HCT116 (cell line): ENCODE measurements at regions not wholly inside any gene's neighbourhood (a gene's known extent, or its start where the extent isn't known, plus 50 kb on each side); places are given as distances from the start of the nearest gene placed in this dataset.

Experiments used
- ATAC-seq: fragments of 200-7000 bp; cut with Tn5 transposase; 2 replicates; pipeline ENCODE4 v1.9.1; 2020; ENCODE audit warnings: mild to moderate bottlenecking, moderate library complexity
- BruUV-seq: library from RNA; stranded (reverse); fragments of 400-500 nt; replicated peaks from 2 replicates; lab custom pipeline; 2021; lab: Mats Ljungman, UMichigan
- CTCF ChIA-PET: fragments of 300-600 bp; sonication (Branson Sonifier 250); formaldehyde crosslinking; loops from one replicate; lab custom pipeline; 2021; ENCODE audit warnings: antibody characterized with exemption; lab: Charles Lee
- POLR2A ChIA-PET: fragments of 300-600, 350-600 bp; sonication (Branson Sonifier 250); formaldehyde crosslinking; loops from one replicate; lab custom pipeline; 2021; ENCODE audit warnings: antibody characterized with exemption; lab: Charles Lee
- RAD21 ChIA-PET, 2 experiments: fragments of 300-600 bp; sonication (Branson Sonifier 250); formaldehyde crosslinking; loops; one replicate each; lab custom pipeline; 2023; ENCODE audit warnings: low total read pairs in 2 of 2; ENCODE audit not compliant: uncharacterized antibody in 2 of 2, unreplicated experiment in 2 of 2, low non-redundant PET in 1 of 2; lab: Charles Lee
- DNase-seq: peaks from one replicate; pipeline ENCODE4 v3.0.0-alpha.2; 2010; ENCODE audit warnings: low read depth, low spot score
- H2AFZ ChIP-seq: fragments of 200-600 bp; shearing (Covaris generic), sonication (generic); 2 replicates; pipeline ENCODE4 v1.6.1; 2017; ENCODE audit warnings: low read depth, mixed run types, mixed read lengths, antibody characterized with exemption, low read length; ENCODE audit not compliant: poor library complexity, severe bottlenecking
- H3K27ac ChIP-seq: 2 replicates; pipeline ENCODE4 v1.5.1; 2012; ENCODE audit warnings: low read depth, low read length
- H3K27me3 ChIP-seq: fragments of 200-600 bp; sonication (generic); 2 replicates; pipeline ENCODE4 v1.6.1; 2016; ENCODE audit warnings: mixed run types, low read length, mixed read lengths; ENCODE audit not compliant: insufficient read depth
- H3K36me3 ChIP-seq, 2 experiments: fragments of 200-500 bp in 1 of 2; fragments of 200-600 bp in 1 of 2; sonication (Bioruptor generic) in 1 of 2; sonication (generic) in 1 of 2; 2 replicates each; pipeline versions ENCODE4 v1.5.1 to v1.6.1; 2014 to 2016; ENCODE audit warnings: low read length in 2 of 2, inconsistent platforms in 1 of 2, mixed read lengths in 1 of 2, mixed run types in 1 of 2; ENCODE audit not compliant: insufficient read depth in 2 of 2, control insufficient read depth in 1 of 2
- H3K4me1 ChIP-seq, 2 experiments: fragments of 200-600 bp in 1 of 2; sonication (generic) in 1 of 2; 2 replicates each; pipeline versions ENCODE4 v1.5.1 to v1.6.1; 2012 to 2017; ENCODE audit warnings: low read length in 2 of 2, inconsistent platforms in 1 of 2, mild to moderate bottlenecking in 1 of 2, mixed read lengths in 1 of 2, mixed run types in 1 of 2, moderate library complexity in 1 of 2; ENCODE audit not compliant: insufficient read depth in 2 of 2, control insufficient read depth in 1 of 2
- H3K4me2 ChIP-seq: fragments of 200-600 bp; sonication (generic); 2 replicates; pipeline ENCODE4 v1.6.1; 2017; ENCODE audit warnings: mixed run types, low read length, mixed read lengths
- H3K4me3 ChIP-seq, 2 experiments: fragments of 200-600 bp in 1 of 2; sonication (generic) in 1 of 2; replicated peaks in 1 of 2; 2 replicates each; pipeline ENCODE4 v1.5.1; 2011 to 2016; ENCODE audit warnings: low read length in 2 of 2, control low read depth in 1 of 2, low read depth in 1 of 2, mild to moderate bottlenecking in 1 of 2, mixed read lengths in 1 of 2, mixed run types in 1 of 2
- H3K79me2 ChIP-seq: fragments of 200-600 bp; sonication (generic); 2 replicates; pipeline ENCODE4 v1.6.1; 2017; ENCODE audit warnings: mild to moderate bottlenecking, mixed run types, low read length, moderate library complexity, mixed read lengths; ENCODE audit not compliant: insufficient read depth
- H3K9ac ChIP-seq: fragments of 200-600 bp; sonication (generic); 2 replicates; pipeline ENCODE4 v1.6.1; 2016; ENCODE audit warnings: low read length, mixed read lengths
- H3K9me2 ChIP-seq: fragments of 200-600 bp; sonication (generic), shearing (Covaris generic); 2 replicates; pipeline ENCODE4 v1.6.1; 2017; ENCODE audit warnings: mixed run types, mild to moderate bottlenecking, moderate library complexity; ENCODE audit not compliant: insufficient read depth
- H3K9me3 ChIP-seq, 2 experiments: fragments of 200-500 bp in 1 of 2; fragments of 200-600 bp in 1 of 2; sonication (Bioruptor generic) in 1 of 2; sonication (generic) in 1 of 2; 2 replicates each; pipeline ENCODE4 v1.6.1; 2014 to 2017; ENCODE audit warnings: low read length in 2 of 2, mixed read lengths in 2 of 2, inconsistent platforms in 1 of 2, low read depth in 1 of 2, mild to moderate bottlenecking in 1 of 2, mixed run types in 1 of 2, moderate library complexity in 1 of 2; ENCODE audit not compliant: control insufficient read depth in 1 of 2, insufficient read depth in 1 of 2
- H4K20me1 ChIP-seq: fragments of 200-600 bp; sonication (generic), shearing (Covaris generic); 2 replicates; pipeline ENCODE4 v1.6.1; 2017; ENCODE audit warnings: mixed run types, mild to moderate bottlenecking, moderate library complexity; ENCODE audit not compliant: insufficient read depth
- ATF3 ChIP-seq: IDR thresholded peaks from 2 replicates; pipeline ENCODE4 v1.6.1; 2012
- CBX3 ChIP-seq: IDR thresholded peaks from 2 replicates; pipeline ENCODE4 v1.6.1; 2012; ENCODE audit warnings: low read depth
- CEBPB ChIP-seq: IDR thresholded peaks from 2 replicates; pipeline ENCODE4 v1.6.1; 2012; ENCODE audit warnings: low read depth
- CTCF ChIP-seq, 3 experiments: fragments of 200-600 bp in 1 of 3; sonication (generic) in 1 of 3; IDR thresholded peaks in 2 of 3; conservative IDR thresholded peaks in 1 of 3; 2 replicates each; pipeline ENCODE4 v1.5.1; 2012 to 2017; ENCODE audit warnings: low read depth in 2 of 3, low read length in 2 of 3, antibody characterized with exemption in 1 of 3, borderline replicate concordance in 1 of 3, control low read depth in 1 of 3, mild to moderate bottlenecking in 1 of 3, mixed read lengths in 1 of 3, mixed run types in 1 of 3, moderate library complexity in 1 of 3; ENCODE audit not compliant: insufficient read depth in 1 of 3
- EGR1 ChIP-seq: IDR thresholded peaks from 2 replicates; pipeline ENCODE4 v1.6.1; 2012; ENCODE audit warnings: low read depth
- ELF1 ChIP-seq: IDR thresholded peaks from 2 replicates; pipeline ENCODE4 v1.6.1; 2012; ENCODE audit warnings: low read depth, borderline replicate concordance
- EZH2 ChIP-seq: fragments of 200-600 bp; sonication (generic); IDR thresholded peaks from 2 replicates; pipeline ENCODE4 v1.6.1; 2017; ENCODE audit warnings: antibody characterized with exemption, mixed run types
- JUND ChIP-seq: IDR thresholded peaks from 2 replicates; pipeline ENCODE4 v1.6.1; 2012
- MAX ChIP-seq: IDR thresholded peaks from 2 replicates; pipeline ENCODE4 v1.6.1; 2012
- POLR2A ChIP-seq: IDR thresholded peaks from 2 replicates; pipeline ENCODE4 v1.7.0; 2011; ENCODE audit warnings: borderline replicate concordance; ENCODE audit not compliant: insufficient read depth, insufficient read length; ENCODE audit errors: extremely low read depth
- POLR2AphosphoS5 ChIP-seq: IDR thresholded peaks from 2 replicates; pipeline ENCODE4 v1.6.1; 2011; ENCODE audit warnings: mild to moderate bottlenecking, low read depth, low read length, moderate library complexity
- RAD21 ChIP-seq: IDR thresholded peaks from 2 replicates; pipeline ENCODE4 v1.6.1; 2012; ENCODE audit warnings: low read depth, mild to moderate bottlenecking
- SP1 ChIP-seq: IDR thresholded peaks from 2 replicates; pipeline ENCODE4 v1.6.1; 2012; ENCODE audit warnings: low read depth
- TCF7L2 ChIP-seq: IDR thresholded peaks from 2 replicates; pipeline ENCODE4 v1.7.0; 2011; ENCODE audit warnings: borderline replicate concordance, inconsistent platforms; ENCODE audit not compliant: insufficient read depth, insufficient read length; ENCODE audit errors: extremely low read depth
- ZFX ChIP-seq: fragments of 450-650 bp; IDR thresholded peaks from 2 replicates; pipeline ENCODE4 v1.6.1; 2017
- ZNF274 ChIP-seq: fragments of 200-500 bp; sonication (Bioruptor generic); IDR thresholded peaks from 2 replicates; pipeline ENCODE4 v1.6.1; 2014; ENCODE audit warnings: mild to moderate bottlenecking, low read depth, low read length, inconsistent platforms
- intact Hi-C: fragments of 100-400 bp; cut with micrococcal nuclease; formaldehyde crosslinking; loops from 2 replicates; pipeline ENCODE4 v1.10.0; 2022
- TF ChIP-seq, protein P1 (sequence below): IDR thresholded peaks from 2 replicates; pipeline ENCODE4 v1.6.1; 2011; ENCODE audit warnings: mild to moderate bottlenecking, low read length, moderate library complexity; ENCODE audit not compliant: insufficient replicate concordance; ENCODE audit errors: extremely low read depth
- TF ChIP-seq, protein P2 (sequence below): IDR thresholded peaks from 2 replicates; pipeline ENCODE4 v1.6.1; 2012; ENCODE audit warnings: low read depth

DNA sequence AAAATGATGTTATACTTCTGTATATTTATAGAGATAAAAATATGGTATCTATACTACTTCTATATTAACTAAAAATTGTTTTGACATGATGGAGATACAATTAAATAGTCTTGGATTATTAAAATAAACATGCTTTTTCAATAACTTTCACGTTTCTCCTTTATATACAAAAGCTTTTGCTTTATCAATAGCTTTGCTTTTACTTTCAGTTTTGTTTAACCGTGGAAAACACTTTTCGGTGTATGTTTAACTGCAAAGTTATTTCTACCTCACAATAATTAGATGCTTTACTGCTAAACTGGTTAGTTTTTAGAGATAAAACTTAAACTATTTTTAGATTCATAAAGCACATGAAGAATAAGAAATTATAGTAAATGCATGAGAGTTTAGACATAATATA, 432.1 kb upstream of the PCDH15 start:
- no peaks in the 10 kb centered on the region for H4K20me1 ChIP-seq
- ATAC-seq: no peak
- no peak overlapping the region for H3K4me3 ChIP-seq
- no peaks in the 10 kb centered on the region for H3K4me1 ChIP-seq
- ChIA-PET POLR2A (no interaction called here), RAD21 (no interaction called here), CTCF (no interaction called here)
- no peak overlapping the region for H3K4me2 ChIP-seq
- DNase-seq: no peak
- no peak for TF ChIP-seq EZH2
- TF ChIP-seq SP1: no peak
- TF ChIP-seq, protein P1, sequence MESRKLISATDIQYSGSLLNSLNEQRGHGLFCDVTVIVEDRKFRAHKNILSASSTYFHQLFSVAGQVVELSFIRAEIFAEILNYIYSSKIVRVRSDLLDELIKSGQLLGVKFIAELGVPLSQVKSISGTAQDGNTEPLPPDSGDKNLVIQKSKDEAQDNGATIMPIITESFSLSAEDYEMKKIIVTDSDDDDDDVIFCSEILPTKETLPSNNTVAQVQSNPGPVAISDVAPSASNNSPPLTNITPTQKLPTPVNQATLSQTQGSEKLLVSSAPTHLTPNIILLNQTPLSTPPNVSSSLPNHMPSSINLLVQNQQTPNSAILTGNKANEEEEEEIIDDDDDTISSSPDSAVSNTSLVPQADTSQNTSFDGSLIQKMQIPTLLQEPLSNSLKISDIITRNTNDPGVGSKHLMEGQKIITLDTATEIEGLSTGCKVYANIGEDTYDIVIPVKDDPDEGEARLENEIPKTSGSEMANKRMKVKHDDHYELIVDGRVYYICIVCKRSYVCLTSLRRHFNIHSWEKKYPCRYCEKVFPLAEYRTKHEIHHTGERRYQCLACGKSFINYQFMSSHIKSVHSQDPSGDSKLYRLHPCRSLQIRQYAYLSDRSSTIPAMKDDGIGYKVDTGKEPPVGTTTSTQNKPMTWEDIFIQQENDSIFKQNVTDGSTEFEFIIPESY: no peak
- TF ChIP-seq ATF3: no peak
- no peak for TF ChIP-seq ZFX
- no peak for TF ChIP-seq JUND
- no peak for TF ChIP-seq CBX3
- TF ChIP-seq CTCF (IDR thresholded peaks at IDR 0.05 in 2 of 3, conservative IDR thresholded peaks at IDR 0.05 in 1 of 3; ENCODE audit: borderline replicate concordance in 1 of 3, insufficient read depth in 1 of 3, low read depth in 2 of 3, low read length in 2 of 3): no peak
- no peak for TF ChIP-seq CEBPB
- TF ChIP-seq POLR2AphosphoS5: no peak
- TF ChIP-seq ZNF274: no peak
- TF ChIP-seq MAX: no peak
- TF ChIP-seq TCF7L2: no peak
- no peak for TF ChIP-seq POLR2A
- TF ChIP-seq ELF1: no peak
- TF ChIP-seq EGR1: no peak
- no peak for TF ChIP-seq RAD21
- TF ChIP-seq, protein P2, sequence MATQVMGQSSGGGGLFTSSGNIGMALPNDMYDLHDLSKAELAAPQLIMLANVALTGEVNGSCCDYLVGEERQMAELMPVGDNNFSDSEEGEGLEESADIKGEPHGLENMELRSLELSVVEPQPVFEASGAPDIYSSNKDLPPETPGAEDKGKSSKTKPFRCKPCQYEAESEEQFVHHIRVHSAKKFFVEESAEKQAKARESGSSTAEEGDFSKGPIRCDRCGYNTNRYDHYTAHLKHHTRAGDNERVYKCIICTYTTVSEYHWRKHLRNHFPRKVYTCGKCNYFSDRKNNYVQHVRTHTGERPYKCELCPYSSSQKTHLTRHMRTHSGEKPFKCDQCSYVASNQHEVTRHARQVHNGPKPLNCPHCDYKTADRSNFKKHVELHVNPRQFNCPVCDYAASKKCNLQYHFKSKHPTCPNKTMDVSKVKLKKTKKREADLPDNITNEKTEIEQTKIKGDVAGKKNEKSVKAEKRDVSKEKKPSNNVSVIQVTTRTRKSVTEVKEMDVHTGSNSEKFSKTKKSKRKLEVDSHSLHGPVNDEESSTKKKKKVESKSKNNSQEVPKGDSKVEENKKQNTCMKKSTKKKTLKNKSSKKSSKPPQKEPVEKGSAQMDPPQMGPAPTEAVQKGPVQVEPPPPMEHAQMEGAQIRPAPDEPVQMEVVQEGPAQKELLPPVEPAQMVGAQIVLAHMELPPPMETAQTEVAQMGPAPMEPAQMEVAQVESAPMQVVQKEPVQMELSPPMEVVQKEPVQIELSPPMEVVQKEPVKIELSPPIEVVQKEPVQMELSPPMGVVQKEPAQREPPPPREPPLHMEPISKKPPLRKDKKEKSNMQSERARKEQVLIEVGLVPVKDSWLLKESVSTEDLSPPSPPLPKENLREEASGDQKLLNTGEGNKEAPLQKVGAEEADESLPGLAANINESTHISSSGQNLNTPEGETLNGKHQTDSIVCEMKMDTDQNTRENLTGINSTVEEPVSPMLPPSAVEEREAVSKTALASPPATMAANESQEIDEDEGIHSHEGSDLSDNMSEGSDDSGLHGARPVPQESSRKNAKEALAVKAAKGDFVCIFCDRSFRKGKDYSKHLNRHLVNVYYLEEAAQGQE: no peak
- no TSS peak for BruUV-seq
- H3K27ac ChIP-seq: no peak overlapping the region
- no peaks in the 10 kb centered on the region for H3K27me3 ChIP-seq
- peaks cover under 1 to 7% of the 10 kb centered on the region in 2 experiments; a peak in 2 of 4 replicates for H3K9me3 ChIP-seq
- no peaks in the 10 kb centered on the region for H3K36me3 ChIP-seq
- H3K9ac ChIP-seq: no peak overlapping the region
- no peaks in the 10 kb centered on the region for H3K79me2 ChIP-seq
- intact Hi-C loops: no loop called here
- H3K9me2 ChIP-seq: no peaks in the 10 kb centered on the region
- H2AFZ ChIP-seq: no peak overlapping the region
